ENCODE measurements at regions not wholly inside any gene's neighbourhood (a gene's known extent, or its start where the extent isn't known, plus 50 kb on each side); places are given as distances from the start of the nearest gene placed in this dataset.
A peak's percentile ranks its signal among the peaks of the same experiment; 100 is the strongest.

DNA sequence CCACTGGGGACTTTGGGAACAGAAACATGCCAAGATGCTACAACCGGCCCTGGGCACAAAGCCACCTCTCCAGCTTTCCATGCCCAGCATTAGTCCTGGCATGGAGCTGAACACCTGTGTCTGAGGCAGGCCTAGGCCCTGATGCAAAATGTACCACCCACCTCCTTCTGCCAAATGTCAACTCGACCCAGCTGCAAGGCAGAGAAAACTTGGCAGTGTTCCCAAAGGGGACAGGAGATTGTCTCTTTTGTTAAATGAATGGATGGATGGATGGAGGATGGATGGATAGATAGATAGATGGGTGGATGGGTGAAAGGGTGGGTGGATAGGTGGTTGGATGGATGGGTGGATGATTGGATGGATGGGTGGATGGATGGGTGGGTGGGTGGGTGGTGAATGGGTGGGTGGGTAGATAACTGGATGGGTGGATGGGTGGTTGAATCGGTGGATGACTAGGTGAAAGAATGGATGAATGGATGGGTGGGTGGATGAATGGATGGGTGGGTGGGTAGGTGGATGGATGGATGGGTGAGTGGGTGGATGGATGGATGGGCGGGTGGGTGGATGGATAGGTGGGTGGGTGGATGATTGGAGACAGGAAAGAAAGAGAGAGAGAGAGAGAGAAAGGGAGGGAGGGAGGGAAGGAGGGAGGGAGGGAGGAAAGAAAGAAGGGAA, 73.4 kb upstream of the TNRC6C start:
- Histone ChIP-seq H3K9ac (ENCODE audit: low read depth, low read length, poor library complexity) (no peak overlapping the region), H2BK15ac (ENCODE audit: low read length) (peak overlapping the region; percentile 72), H3K4me3 (ENCODE audit: low read length in 2 of 2) (no peak overlapping the region), H3K4me1 (ENCODE audit: control insufficient read depth in 2 of 2, insufficient read depth in 1 of 2, low read depth in 1 of 2, low read length in 2 of 2) (peaks cover 22 to 24% of the 10 kb centered on the region in 2 donors), H2AK5ac (ENCODE audit: low read depth, low read length) (peak overlapping the region; percentile 23), H3K14ac (ENCODE audit: low read length) (no peak overlapping the region), H4K8ac (ENCODE audit: low read depth, low read length) (no peak overlapping the region), H3K4me2 (ENCODE audit: insufficient read depth, low read length, poor library complexity, severe bottlenecking) (no peak overlapping the region), H3K18ac (ENCODE audit: low read length) (no peak overlapping the region), H3K27ac (replicated peaks; ENCODE audit: low read length) (no peak overlapping the region), H3K27me3 (ENCODE audit: control insufficient read depth in 3 of 3, insufficient read depth in 3 of 3, low read depth in 1 of 3, low read length in 3 of 3) (peaks cover 0 to 19% (median 4%) of the 10 kb centered on the region in 3 experiments), H3K4ac (ENCODE audit: low read length) (no peak overlapping the region), H3K36me3 (replicated peaks in 1 of 2; ENCODE audit: control insufficient read depth in 2 of 2, insufficient read depth in 2 of 2, low read length in 2 of 2) (no peaks in the 10 kb centered on the region), H2BK5ac (ENCODE audit: low read length) (no peak overlapping the region), H3K79me1 (ENCODE audit: low read depth, low read length) (no peaks in the 10 kb centered on the region), H3K23ac (ENCODE audit: low read depth, low read length, poor library complexity) (peak overlapping the region; percentile 0), H3K9me3 (replicated peaks in 1 of 2; ENCODE audit: control insufficient read depth in 2 of 2, insufficient read depth in 1 of 2, low read depth in 1 of 2, low read length in 2 of 2) (no peaks in the 10 kb centered on the region), H2BK120ac (ENCODE audit: low read depth, low read length) (no peak overlapping the region), H2AFZ (ENCODE audit: low read length) (no peak overlapping the region), H4K91ac (ENCODE audit: low read depth, low read length, poor library complexity) (no peak overlapping the region), H2BK12ac (ENCODE audit: low read length) (peak overlapping the region; percentile 41)
- no peak for DNase-seq (ENCODE audit: low spot score)
- no CpG with 5 or more reads among the region's 4 CpGs for WGBS, 2 donors (ENCODE audit: extremely low coverage in 2 of 2, insufficient read length in 2 of 2, insufficient replicate concordance in 1 of 2)

DNA sequence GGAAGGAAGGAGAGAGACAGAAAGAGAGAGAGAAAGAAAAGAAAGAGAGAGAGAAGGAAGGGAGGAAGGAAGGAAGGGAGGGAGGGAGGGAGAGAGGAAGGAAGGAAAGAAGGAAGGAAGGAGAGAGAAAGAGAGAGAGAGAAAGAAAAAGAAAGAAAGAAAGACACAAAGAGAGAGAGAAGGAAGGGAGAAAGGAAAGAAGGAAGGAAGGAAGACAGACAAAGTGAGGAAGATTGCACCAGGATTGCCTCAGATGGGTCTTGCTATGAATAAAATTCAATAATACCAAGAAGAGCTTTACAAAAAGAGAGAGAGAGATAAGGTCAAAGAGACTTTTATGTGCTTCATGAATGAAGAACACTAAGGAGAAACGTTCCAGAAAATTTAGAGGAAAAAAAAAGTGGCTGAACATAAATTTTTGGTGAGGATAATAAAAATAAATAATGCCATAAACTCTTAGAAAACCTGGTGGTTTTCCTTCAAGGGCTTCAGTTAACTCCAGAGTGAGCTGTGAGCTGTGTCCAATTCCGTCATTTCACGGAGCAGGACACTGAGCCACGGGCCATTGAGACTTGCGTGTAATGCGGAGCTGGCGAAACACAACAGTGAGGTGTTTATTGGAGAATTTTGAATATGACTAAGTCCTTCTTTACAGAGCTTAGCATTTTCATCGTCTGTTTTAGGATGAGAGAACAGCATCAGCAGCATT, 72.7 kb upstream of the TNRC6C start:
- DNase-seq (ENCODE audit: low spot score) = no peak
- no CpG with 5 or more reads among the region's 8 CpGs for WGBS, 2 donors (ENCODE audit: extremely low coverage in 2 of 2, insufficient read length in 2 of 2, insufficient replicate concordance in 1 of 2)
- Histone ChIP-seq H4K8ac (ENCODE audit: low read depth, low read length) (no peak overlapping the region), H2BK15ac (ENCODE audit: low read length) (no peak overlapping the region), H3K4me1 (ENCODE audit: control insufficient read depth in 2 of 2, insufficient read depth in 1 of 2, low read depth in 1 of 2, low read length in 2 of 2) (peaks cover 22 to 24% of the 10 kb centered on the region in 2 donors), H2BK5ac (ENCODE audit: low read length) (no peak overlapping the region), H3K27me3 (ENCODE audit: control insufficient read depth in 3 of 3, insufficient read depth in 3 of 3, low read depth in 1 of 3, low read length in 3 of 3) (peaks cover 0 to 16% (median 4%) of the 10 kb centered on the region in 3 experiments), H2BK12ac (ENCODE audit: low read length) (no peak overlapping the region), H3K18ac (ENCODE audit: low read length) (no peak overlapping the region), H3K9ac (ENCODE audit: low read depth, low read length, poor library complexity) (no peak overlapping the region), H3K27ac (replicated peaks; ENCODE audit: low read length) (no peak overlapping the region), H2AK5ac (ENCODE audit: low read depth, low read length) (no peak overlapping the region), H2BK120ac (ENCODE audit: low read depth, low read length) (no peak overlapping the region), H3K4me3 (ENCODE audit: low read length in 2 of 2) (no peak overlapping the region), H2AFZ (ENCODE audit: low read length) (no peak overlapping the region), H3K14ac (ENCODE audit: low read length) (no peak overlapping the region), H3K4ac (ENCODE audit: low read length) (no peak overlapping the region), H3K23ac (ENCODE audit: low read depth, low read length, poor library complexity) (no peak overlapping the region), H3K9me3 (replicated peaks in 1 of 2; ENCODE audit: control insufficient read depth in 2 of 2, insufficient read depth in 1 of 2, low read depth in 1 of 2, low read length in 2 of 2) (no peaks in the 10 kb centered on the region), H3K4me2 (ENCODE audit: insufficient read depth, low read length, poor library complexity, severe bottlenecking) (no peak overlapping the region), H3K36me3 (replicated peaks in 1 of 2; ENCODE audit: control insufficient read depth in 2 of 2, insufficient read depth in 2 of 2, low read length in 2 of 2) (no peaks in the 10 kb centered on the region), H3K79me1 (ENCODE audit: low read depth, low read length) (no peaks in the 10 kb centered on the region), H4K91ac (ENCODE audit: low read depth, low read length, poor library complexity) (no peak overlapping the region)

DNA sequence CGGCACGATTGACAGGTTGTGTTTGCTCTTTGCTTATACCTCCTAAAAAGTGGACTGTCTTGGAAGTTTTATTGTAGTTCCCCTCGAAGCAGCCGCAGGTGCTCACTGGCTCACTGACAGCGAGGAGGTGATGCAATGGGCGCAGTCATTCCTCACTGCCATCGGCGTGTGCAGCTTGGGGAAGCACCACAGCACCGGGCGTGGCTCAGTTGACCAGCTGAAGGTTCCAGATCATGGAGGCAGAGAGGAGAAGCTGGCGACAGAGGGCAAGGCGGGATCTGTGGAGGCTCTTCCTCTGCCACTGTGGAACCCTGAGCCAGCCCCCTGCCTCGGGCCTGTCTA, 72.1 kb upstream of the TNRC6C start:
- H2AK5ac ChIP-seq (ENCODE audit: low read depth, low read length) = peak overlapping the region; percentile 42
- no peaks in the 10 kb centered on the region for H3K36me3 ChIP-seq (replicated peaks in 1 of 2; ENCODE audit: control insufficient read depth in 2 of 2, insufficient read depth in 2 of 2, low read length in 2 of 2)
- H2BK15ac ChIP-seq (ENCODE audit: low read length) = no peak overlapping the region
- H2BK120ac ChIP-seq (ENCODE audit: low read depth, low read length) = no peak overlapping the region
- no peak overlapping the region for H3K4me3 ChIP-seq (ENCODE audit: low read length in 2 of 2)
- no peak overlapping the region for H3K14ac ChIP-seq (ENCODE audit: low read length)
- no peak overlapping the region for H2BK5ac ChIP-seq (ENCODE audit: low read length)
- peaks cover 19 to 21% of the 10 kb centered on the region in 2 donors for H3K4me1 ChIP-seq (ENCODE audit: control insufficient read depth in 2 of 2, insufficient read depth in 1 of 2, low read depth in 1 of 2, low read length in 2 of 2)
- no CpG with 5 or more reads among the region's 13 CpGs for WGBS, 2 donors (ENCODE audit: extremely low coverage in 2 of 2, insufficient read length in 2 of 2, insufficient replicate concordance in 1 of 2)
- H4K8ac ChIP-seq (ENCODE audit: low read depth, low read length) = no peak overlapping the region
- no peak overlapping the region for H2AFZ ChIP-seq (ENCODE audit: low read length)
- H3K4ac ChIP-seq (ENCODE audit: low read length) = no peak overlapping the region
- DNase-seq (ENCODE audit: low spot score) = no peak
- peaks cover 0 to 16% (median 4%) of the 10 kb centered on the region in 3 experiments for H3K27me3 ChIP-seq (ENCODE audit: control insufficient read depth in 3 of 3, insufficient read depth in 3 of 3, low read depth in 1 of 3, low read length in 3 of 3)
- H3K27ac ChIP-seq (replicated peaks; ENCODE audit: low read length) = no peak overlapping the region
- H2BK12ac ChIP-seq (ENCODE audit: low read length) = no peak overlapping the region
- H4K91ac ChIP-seq (ENCODE audit: low read depth, low read length, poor library complexity) = no peak overlapping the region
- no peaks in the 10 kb centered on the region for H3K79me1 ChIP-seq (ENCODE audit: low read depth, low read length)
- H3K9me3 ChIP-seq (replicated peaks in 1 of 2; ENCODE audit: control insufficient read depth in 2 of 2, insufficient read depth in 1 of 2, low read depth in 1 of 2, low read length in 2 of 2) = no peaks in the 10 kb centered on the region
- no peak overlapping the region for H3K4me2 ChIP-seq (ENCODE audit: insufficient read depth, low read length, poor library complexity, severe bottlenecking)
- H3K18ac ChIP-seq (ENCODE audit: low read length) = peak overlapping the region; percentile 16
- no peak overlapping the region for H3K23ac ChIP-seq (ENCODE audit: low read depth, low read length, poor library complexity)
- no peak overlapping the region for H3K9ac ChIP-seq (ENCODE audit: low read depth, low read length, poor library complexity)

- no peak overlapping the region for H3K4ac ChIP-seq (ENCODE audit: low read length)
- no peak for DNase-seq (ENCODE audit: low spot score)
- H4K91ac ChIP-seq (ENCODE audit: low read depth, low read length, poor library complexity) = no peak overlapping the region
- no peak overlapping the region for H2AFZ ChIP-seq (ENCODE audit: low read length)
- H3K18ac ChIP-seq (ENCODE audit: low read length) = no peak overlapping the region
- H3K36me3 ChIP-seq (replicated peaks in 1 of 2; ENCODE audit: control insufficient read depth in 2 of 2, insufficient read depth in 2 of 2, low read length in 2 of 2) = no peaks in the 10 kb centered on the region
- no CpG with 5 or more reads among the region's 4 CpGs for WGBS, 2 donors (ENCODE audit: extremely low coverage in 2 of 2, insufficient read length in 2 of 2, insufficient replicate concordance in 1 of 2)
- H2BK120ac ChIP-seq (ENCODE audit: low read depth, low read length) = no peak overlapping the region
- no peak overlapping the region for H2BK15ac ChIP-seq (ENCODE audit: low read length)
- no peak overlapping the region for H2AK5ac ChIP-seq (ENCODE audit: low read depth, low read length)
- H3K4me2 ChIP-seq (ENCODE audit: insufficient read depth, low read length, poor library complexity, severe bottlenecking) = peak overlapping the region; percentile 73
- no peaks in the 10 kb centered on the region for H3K79me1 ChIP-seq (ENCODE audit: low read depth, low read length)
- H3K4me1 ChIP-seq (ENCODE audit: control insufficient read depth in 2 of 2, insufficient read depth in 1 of 2, low read depth in 1 of 2, low read length in 2 of 2) = peaks cover 12 to 14% of the 10 kb centered on the region in 2 donors
- H3K9me3 ChIP-seq (replicated peaks in 1 of 2; ENCODE audit: control insufficient read depth in 2 of 2, insufficient read depth in 1 of 2, low read depth in 1 of 2, low read length in 2 of 2) = no peaks in the 10 kb centered on the region
- no peak overlapping the region for H3K14ac ChIP-seq (ENCODE audit: low read length)
- H2BK12ac ChIP-seq (ENCODE audit: low read length) = no peak overlapping the region
- peaks cover 0 to 16% (median 4%) of the 10 kb centered on the region in 3 experiments for H3K27me3 ChIP-seq (ENCODE audit: control insufficient read depth in 3 of 3, insufficient read depth in 3 of 3, low read depth in 1 of 3, low read length in 3 of 3)
- no peak overlapping the region for H3K4me3 ChIP-seq (ENCODE audit: low read length in 2 of 2)
- no peak overlapping the region for H4K8ac ChIP-seq (ENCODE audit: low read depth, low read length)
- no peak overlapping the region for H2BK5ac ChIP-seq (ENCODE audit: low read length)
- no peak overlapping the region for H3K27ac ChIP-seq (replicated peaks; ENCODE audit: low read length)
- H3K23ac ChIP-seq (ENCODE audit: low read depth, low read length, poor library complexity) = no peak overlapping the region
- H3K9ac ChIP-seq (ENCODE audit: low read depth, low read length, poor library complexity) = no peak overlapping the region
These were observed 71.4 kb upstream of the TNRC6C start for GRCh38 chr17:77887110-77887463.
